Calu3 (cell line): ENCODE measurements at regions not wholly inside any gene's neighbourhood (a gene's known extent, or its start where the extent isn't known, plus 50 kb on each side); places are given as distances from the start of the nearest gene placed in this dataset.

Experiments
- BruUV-seq: library from RNA; stranded (reverse); fragments of 400-500 nt; replicated peaks from 2 replicates; lab custom pipeline; 2021; lab: Mats Ljungman, UMichigan
- CTCF ChIA-PET: fragments of 300-600 bp; sonication (Branson Sonifier 250); formaldehyde crosslinking; loops from one replicate; lab custom pipeline; 2022; ENCODE audit warnings: antibody characterized with exemption; lab: Charles Lee
- DNase-seq: peaks from one replicate; pipeline ENCODE4 v3.0.0; 2022
- H3K27ac Mint-ChIP-seq: one replicate; pipeline ENCODE4 v1.8.0; 2022; ENCODE audit warnings: mixed read lengths; ENCODE audit not compliant: unreplicated experiment
- H3K27me3 Mint-ChIP-seq: one replicate; pipeline ENCODE4 v1.8.0; 2022; ENCODE audit warnings: mixed read lengths; ENCODE audit not compliant: unreplicated experiment
- H3K36me3 Mint-ChIP-seq: one replicate; pipeline ENCODE4 v1.8.0; 2022; ENCODE audit warnings: mild to moderate bottlenecking, moderate library complexity, mixed read lengths; ENCODE audit not compliant: insufficient read depth, unreplicated experiment
- H3K4me1 Mint-ChIP-seq: one replicate; pipeline ENCODE4 v1.8.0; 2022; ENCODE audit warnings: mild to moderate bottlenecking, low read depth, mixed read lengths; ENCODE audit not compliant: unreplicated experiment
- H3K4me3 Mint-ChIP-seq: one replicate; pipeline ENCODE4 v1.8.0; 2022; ENCODE audit warnings: mild to moderate bottlenecking, low read depth, moderate library complexity, mixed read lengths; ENCODE audit not compliant: unreplicated experiment
- H3K9me3 Mint-ChIP-seq: one replicate; pipeline ENCODE4 v1.8.0; 2022; ENCODE audit warnings: low read depth, mixed read lengths; ENCODE audit not compliant: unreplicated experiment
- intact Hi-C: fragments of 100-400 bp; cut with micrococcal nuclease; formaldehyde crosslinking; loops from one replicate; pipeline ENCODE4 v1.10.0; 2022; ENCODE audit not compliant: unreplicated experiment
- TF ChIP-seq, protein P1 (sequence below): fragments of 200-600 bp; IDR thresholded peaks from one replicate; pipeline ENCODE4 v1.8.0; 2022; ENCODE audit warnings: antibody characterized with exemption; ENCODE audit not compliant: unreplicated experiment

DNA sequence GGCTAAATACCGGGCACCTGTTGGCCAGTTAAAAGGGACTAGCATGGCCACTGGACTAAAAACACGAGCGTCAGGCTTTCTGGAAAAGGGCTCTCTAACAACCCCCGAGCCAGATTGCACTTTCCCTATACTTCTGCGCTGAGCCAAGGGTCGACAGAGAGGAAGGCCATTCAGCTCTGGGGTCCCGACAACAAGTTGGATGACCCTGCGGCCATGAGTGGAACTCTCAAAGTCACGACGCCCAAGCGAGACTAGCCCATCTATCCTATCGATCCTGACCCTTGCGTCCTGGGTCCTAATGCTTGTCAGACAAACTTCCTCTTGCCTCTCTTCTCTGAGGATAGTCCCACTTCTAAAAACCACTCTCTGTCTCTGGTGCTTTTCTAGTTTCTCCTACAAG is 99.9 kb upstream of the PRDX6 start:
- Mint-ChIP-seq H3K4me1 (no peaks in the 10 kb centered on the region), H3K9me3 (peaks cover 6% of the 10 kb centered on the region), H3K36me3 (no peaks in the 10 kb centered on the region), H3K27ac (no peak overlapping the region), H3K4me3 (no peak overlapping the region), H3K27me3 (no peaks in the 10 kb centered on the region)
- no peak for DNase-seq
- no TSS peak for BruUV-seq
- intact Hi-C loops: no loop called here
- TF ChIP-seq, protein P1, sequence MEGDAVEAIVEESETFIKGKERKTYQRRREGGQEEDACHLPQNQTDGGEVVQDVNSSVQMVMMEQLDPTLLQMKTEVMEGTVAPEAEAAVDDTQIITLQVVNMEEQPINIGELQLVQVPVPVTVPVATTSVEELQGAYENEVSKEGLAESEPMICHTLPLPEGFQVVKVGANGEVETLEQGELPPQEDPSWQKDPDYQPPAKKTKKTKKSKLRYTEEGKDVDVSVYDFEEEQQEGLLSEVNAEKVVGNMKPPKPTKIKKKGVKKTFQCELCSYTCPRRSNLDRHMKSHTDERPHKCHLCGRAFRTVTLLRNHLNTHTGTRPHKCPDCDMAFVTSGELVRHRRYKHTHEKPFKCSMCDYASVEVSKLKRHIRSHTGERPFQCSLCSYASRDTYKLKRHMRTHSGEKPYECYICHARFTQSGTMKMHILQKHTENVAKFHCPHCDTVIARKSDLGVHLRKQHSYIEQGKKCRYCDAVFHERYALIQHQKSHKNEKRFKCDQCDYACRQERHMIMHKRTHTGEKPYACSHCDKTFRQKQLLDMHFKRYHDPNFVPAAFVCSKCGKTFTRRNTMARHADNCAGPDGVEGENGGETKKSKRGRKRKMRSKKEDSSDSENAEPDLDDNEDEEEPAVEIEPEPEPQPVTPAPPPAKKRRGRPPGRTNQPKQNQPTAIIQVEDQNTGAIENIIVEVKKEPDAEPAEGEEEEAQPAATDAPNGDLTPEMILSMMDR: no peak
- CTCF ChIA-PET: no interaction called here

DNA sequence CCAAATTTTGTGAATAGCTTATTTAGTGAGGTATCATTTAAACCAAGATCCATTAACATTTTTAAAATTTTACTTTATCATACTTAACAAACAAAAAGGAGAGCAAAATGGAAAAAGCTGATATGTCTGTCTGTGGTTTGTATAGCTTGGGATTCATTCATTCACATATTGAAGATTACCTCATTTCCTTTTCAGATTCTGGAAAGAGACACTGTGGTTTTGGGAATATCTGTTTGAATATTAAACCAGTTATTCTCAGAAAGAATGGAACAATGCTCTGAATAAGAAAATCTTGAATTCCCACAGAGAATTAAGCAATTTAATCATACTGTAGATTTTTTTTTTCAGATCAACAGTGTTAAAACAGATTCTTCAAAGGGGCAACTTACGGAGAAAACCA is 93.8 kb upstream of the PRDX6 start:
- intact Hi-C loops: no loop called here
- no peaks in the 10 kb centered on the region for H3K9me3 Mint-ChIP-seq
- H3K27me3 Mint-ChIP-seq: no peaks in the 10 kb centered on the region
- H3K4me1 Mint-ChIP-seq: no peaks in the 10 kb centered on the region
- DNase-seq: no peak
- H3K4me3 Mint-ChIP-seq: no peak overlapping the region
- no peaks in the 10 kb centered on the region for H3K36me3 Mint-ChIP-seq
- no peak overlapping the region for H3K27ac Mint-ChIP-seq
- CTCF ChIA-PET: interaction anchor here (0.7 kb wide), 1 partner anchor 350 kb away, joined by 3 read pairs; no protein-coding TSS in a partner anchor
- BruUV-seq: no TSS peak
- TF ChIP-seq, protein P1: no peak

DNA sequence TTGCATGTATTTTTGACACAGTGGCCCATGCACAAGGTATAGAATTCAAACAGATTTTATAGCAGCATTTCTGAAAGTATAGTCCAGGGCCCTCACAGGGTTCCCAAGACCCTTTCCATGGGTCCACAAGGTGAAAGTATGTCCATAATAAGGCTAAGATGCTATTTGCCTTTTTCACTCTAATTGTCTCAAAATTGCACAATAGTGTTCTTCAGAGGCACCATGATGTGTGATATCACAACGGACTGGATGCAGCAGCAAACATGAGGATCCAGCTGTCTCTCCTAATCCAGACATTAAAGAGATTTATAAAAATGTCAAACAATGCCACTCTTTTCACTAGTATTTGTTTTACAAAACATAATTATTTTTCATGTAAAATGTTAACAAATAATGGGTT is 88.8 kb upstream of the PRDX6 start:
- Mint-ChIP-seq H3K27me3 (no peaks in the 10 kb centered on the region), H3K9me3 (no peaks in the 10 kb centered on the region), H3K27ac (no peak overlapping the region), H3K4me1 (peaks cover 5% of the 10 kb centered on the region), H3K36me3 (no peaks in the 10 kb centered on the region), H3K4me3 (no peak overlapping the region)
- BruUV-seq: no TSS peak
- intact Hi-C loops: no loop called here
- DNase-seq: no peak
- TF ChIP-seq, protein P1: no peak
- CTCF ChIA-PET: no interaction called here

DNA sequence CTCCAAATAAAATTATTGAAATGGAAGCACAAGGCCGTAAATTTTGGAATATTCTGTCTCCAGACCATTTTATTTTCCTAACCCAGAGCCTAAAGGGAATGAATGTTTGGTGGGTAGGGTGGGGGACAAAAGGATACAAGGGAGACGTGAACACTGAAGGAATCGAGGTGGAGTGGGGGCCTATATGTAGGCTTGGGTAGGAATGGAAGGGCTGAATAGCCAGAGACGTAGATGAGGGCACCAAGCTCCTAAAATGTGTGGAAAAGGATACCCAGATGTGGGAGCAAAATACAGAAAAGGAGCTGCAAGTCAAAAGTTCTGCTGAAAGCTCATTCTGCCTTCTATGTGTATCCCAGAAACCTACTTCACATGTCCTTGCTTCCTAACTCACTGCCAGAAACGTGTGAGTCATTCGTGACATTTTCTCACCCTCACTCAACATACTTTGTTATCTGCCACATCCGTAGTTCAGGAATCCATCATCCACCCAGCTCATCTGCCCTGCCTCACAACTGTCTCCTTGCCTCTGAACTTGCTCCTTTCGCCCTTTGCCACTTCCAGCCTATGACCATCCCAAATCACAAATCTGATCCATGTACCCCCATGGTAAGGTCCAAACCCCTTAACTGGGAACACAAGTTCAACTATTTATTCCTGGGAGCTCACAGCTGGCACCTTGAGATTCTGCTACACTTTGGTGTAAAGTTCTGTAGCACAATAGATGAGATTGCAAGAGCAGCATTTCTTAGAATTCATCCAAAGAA is 84.1 kb upstream of the PRDX6 start:
- Mint-ChIP-seq H3K4me3 (no peak overlapping the region), H3K27me3 (no peaks in the 10 kb centered on the region), H3K27ac (no peak overlapping the region), H3K4me1 (peaks cover 8% of the 10 kb centered on the region), H3K9me3 (no peaks in the 10 kb centered on the region), H3K36me3 (no peaks in the 10 kb centered on the region)
- CTCF ChIA-PET: interaction anchor here (0.6 kb wide), 1 partner anchor 197 kb away, joined by 3 read pairs; no protein-coding TSS in a partner anchor
- TF ChIP-seq, protein P1: no peak
- no TSS peak for BruUV-seq
- no peak for DNase-seq
- intact Hi-C loops: no loop called here
